SJSA1 (cell line): ENCODE measurements at regions not wholly inside any gene's neighbourhood (a gene's known extent, or its start where the extent isn't known, plus 50 kb on each side); places are given as distances from the start of the nearest gene placed in this dataset.

ENCODE experiments used
- DNase-seq, 2 experiments: peaks; one replicate each; pipeline ENCODE4 v3.0.0-alpha.2; 2015 to 2020; ENCODE audit warnings: low spot score in 2 of 2, low read depth in 1 of 2
- H3K27ac ChIP-seq: fragments of 250-450 bp; sonication (Bioruptor Pico); 2 replicates; pipeline ENCODE4 v1.5.1; 2020; ENCODE audit warnings: mild to moderate bottlenecking, moderate library complexity
- H3K27me3 ChIP-seq: fragments of 250-450 bp; sonication (Bioruptor Pico); replicated peaks from 2 replicates; pipeline ENCODE4 v1.5.1; 2020; ENCODE audit warnings: mild to moderate bottlenecking, moderate library complexity
- H3K36me3 ChIP-seq: fragments of 250-450 bp; sonication (Bioruptor Pico); 2 replicates; pipeline ENCODE4 v1.5.1; 2020; ENCODE audit warnings: mild to moderate bottlenecking
- H3K4me1 ChIP-seq: fragments of 250-450 bp; sonication (Bioruptor Pico); replicated peaks from 2 replicates; pipeline ENCODE4 v1.6.1; 2021; ENCODE audit warnings: mild to moderate bottlenecking
- H3K4me3 ChIP-seq: fragments of 250-450 bp; sonication (Bioruptor Pico); 2 replicates; pipeline ENCODE4 v1.5.1; 2020; ENCODE audit warnings: mild to moderate bottlenecking
- H3K9me3 ChIP-seq: fragments of 250-450 bp; sonication (Bioruptor Pico); replicated peaks from 2 replicates; pipeline ENCODE4 v1.5.1; 2020; ENCODE audit warnings: mild to moderate bottlenecking

- no peaks in the 10 kb centered on the region for H3K9me3 ChIP-seq
- H3K27me3 ChIP-seq: no peaks in the 10 kb centered on the region
- H3K27ac ChIP-seq: peak overlapping the region; percentile 70
- H3K36me3 ChIP-seq: no peaks in the 10 kb centered on the region
- DNase-seq: peak; percentile 41 to 52
- peaks cover 23% of the 10 kb centered on the region for H3K4me1 ChIP-seq
- H3K4me3 ChIP-seq: no peak overlapping the region
Observed at GRCh38 chr4:28228561-28229491, 1368.2 kb downstream of the STIM2 start.

- DNase-seq: no peak
- H3K27me3 ChIP-seq: no peaks in the 10 kb centered on the region
- H3K27ac ChIP-seq: no peak overlapping the region
- H3K4me3 ChIP-seq: no peak overlapping the region
- no peaks in the 10 kb centered on the region for H3K36me3 ChIP-seq
- H3K9me3 ChIP-seq: no peaks in the 10 kb centered on the region
- H3K4me1 ChIP-seq: peaks cover 18% of the 10 kb centered on the region
Observed at GRCh38 chr4:28232376-28232775, 1371.7 kb downstream of the STIM2 start.

- no peak for DNase-seq
- no peaks in the 10 kb centered on the region for H3K9me3 ChIP-seq
- no peaks in the 10 kb centered on the region for H3K27me3 ChIP-seq
- H3K4me3 ChIP-seq: no peak overlapping the region
- H3K36me3 ChIP-seq: no peaks in the 10 kb centered on the region
- H3K4me1 ChIP-seq: peaks cover 18% of the 10 kb centered on the region
- H3K27ac ChIP-seq: no peak overlapping the region
Observed at GRCh38 chr4:28232951-28233350, 1372.3 kb downstream of the STIM2 start.

GRCh38 chr4:28233724-28234123 is 1373.1 kb downstream of the STIM2 start:
- Histone ChIP-seq H3K36me3 (no peaks in the 10 kb centered on the region), H3K27ac (no peak overlapping the region)

GRCh38 chr4:28238876-28239275 is 1378.2 kb downstream of the STIM2 start:
- Histone ChIP-seq H3K27ac (no peak overlapping the region), H3K9me3 (no peaks in the 10 kb centered on the region), H3K4me1 (no peaks in the 10 kb centered on the region), H3K36me3 (no peaks in the 10 kb centered on the region), H3K27me3 (no peaks in the 10 kb centered on the region), H3K4me3 (no peak overlapping the region)
- no peak for DNase-seq

More at GRCh38 chr4:28233724-28234123, 1373.1 kb downstream of the STIM2 start:
- Histone ChIP-seq H3K27me3 (no peaks in the 10 kb centered on the region), H3K4me1 (peaks cover 11% of the 10 kb centered on the region), H3K4me3 (no peak overlapping the region), H3K9me3 (no peaks in the 10 kb centered on the region)
- DNase-seq: no peak

GRCh38 chr4:28241021-28241420 is 1380.4 kb downstream of the STIM2 start:
- no peak for DNase-seq
- Histone ChIP-seq H3K27me3 (no peaks in the 10 kb centered on the region), H3K9me3 (no peaks in the 10 kb centered on the region), H3K27ac (no peak overlapping the region), H3K36me3 (no peaks in the 10 kb centered on the region), H3K4me1 (no peaks in the 10 kb centered on the region), H3K4me3 (no peak overlapping the region)

GRCh38 chr4:28247805-28248204 is 1387.2 kb downstream of the STIM2 start:
- no peaks in the 10 kb centered on the region for H3K4me1 ChIP-seq
- H3K4me3 ChIP-seq: no peak overlapping the region
- no peaks in the 10 kb centered on the region for H3K9me3 ChIP-seq
- no peak overlapping the region for H3K27ac ChIP-seq
- H3K27me3 ChIP-seq: no peaks in the 10 kb centered on the region
- no peaks in the 10 kb centered on the region for H3K36me3 ChIP-seq
- DNase-seq: no peak

- Histone ChIP-seq H3K36me3 (no peaks in the 10 kb centered on the region), H3K4me1 (no peaks in the 10 kb centered on the region)
- no peak for DNase-seq
Observed at GRCh38 chr4:28248269-28248668, 1387.6 kb downstream of the STIM2 start.

GRCh38 chr4:28250646-28251045 is 1390.0 kb downstream of the STIM2 start:
- H3K27me3 ChIP-seq: no peaks in the 10 kb centered on the region
- H3K4me1 ChIP-seq: no peaks in the 10 kb centered on the region
- no peak overlapping the region for H3K4me3 ChIP-seq
- DNase-seq: no peak
- no peaks in the 10 kb centered on the region for H3K9me3 ChIP-seq
- H3K27ac ChIP-seq: no peak overlapping the region
- no peaks in the 10 kb centered on the region for H3K36me3 ChIP-seq

More at GRCh38 chr4:28248269-28248668, 1387.6 kb downstream of the STIM2 start:
- Histone ChIP-seq H3K27ac (no peak overlapping the region), H3K4me3 (no peak overlapping the region), H3K9me3 (no peaks in the 10 kb centered on the region), H3K27me3 (no peaks in the 10 kb centered on the region)

GRCh38 chr4:28251831-28252230 is 1391.2 kb downstream of the STIM2 start:
- Histone ChIP-seq H3K4me3 (no peak overlapping the region), H3K27ac (no peak overlapping the region), H3K36me3 (no peaks in the 10 kb centered on the region), H3K4me1 (no peaks in the 10 kb centered on the region), H3K27me3 (no peaks in the 10 kb centered on the region), H3K9me3 (no peaks in the 10 kb centered on the region)
- DNase-seq: no peak

- Histone ChIP-seq H3K27ac (no peak overlapping the region), H3K27me3 (no peaks in the 10 kb centered on the region), H3K36me3 (no peaks in the 10 kb centered on the region), H3K4me3 (no peak overlapping the region), H3K4me1 (no peaks in the 10 kb centered on the region), H3K9me3 (no peaks in the 10 kb centered on the region)
- no peak for DNase-seq
Observed at GRCh38 chr4:28254003-28254402, 1393.4 kb downstream of the STIM2 start.

- H3K27me3 ChIP-seq: no peaks in the 10 kb centered on the region
- no peaks in the 10 kb centered on the region for H3K4me1 ChIP-seq
- H3K9me3 ChIP-seq: no peaks in the 10 kb centered on the region
- no peak for DNase-seq
- H3K4me3 ChIP-seq: no peak overlapping the region
- H3K36me3 ChIP-seq: no peaks in the 10 kb centered on the region
- no peak overlapping the region for H3K27ac ChIP-seq
Observed at GRCh38 chr4:28256295-28256694, 1395.7 kb downstream of the STIM2 start.

GRCh38 chr4:28259951-28260350 is 1399.3 kb downstream of the STIM2 start:
- H3K27ac ChIP-seq: no peak overlapping the region
- DNase-seq: no peak

GRCh38 chr4:28267166-28267565 is 1406.5 kb downstream of the STIM2 start:
- Histone ChIP-seq H3K4me3 (no peak overlapping the region), H3K27ac (no peak overlapping the region), H3K36me3 (no peaks in the 10 kb centered on the region), H3K9me3 (no peaks in the 10 kb centered on the region), H3K4me1 (no peaks in the 10 kb centered on the region), H3K27me3 (no peaks in the 10 kb centered on the region)
- no peak for DNase-seq

More at GRCh38 chr4:28259951-28260350, 1399.3 kb downstream of the STIM2 start:
- Histone ChIP-seq H3K4me1 (no peaks in the 10 kb centered on the region), H3K36me3 (no peaks in the 10 kb centered on the region), H3K4me3 (no peak overlapping the region), H3K9me3 (no peaks in the 10 kb centered on the region), H3K27me3 (no peaks in the 10 kb centered on the region)
